SHP77 treated with DMSO at 0.1 percent for 48 hours (cell line): ENCODE measurements at regions not wholly inside any gene's neighbourhood (a gene's known extent, or its start where the extent isn't known, plus 50 kb on each side); places are given as distances from the start of the nearest gene placed in this dataset.

Experiments used
- DNase-seq: peaks from one replicate; lab custom pipeline; 2025; lab: John Stamatoyannopoulos, UW

- DNase-seq, result no peak
Measured at GRCh38 chr2:52934920-52935640, 832.5 kb upstream of the CHAC2 start.

- DNase-seq, result no peak
Measured at GRCh38 chr2:52934323-52934898, 833.2 kb upstream of the CHAC2 start.

GRCh38 chr2:52933878-52934277, 833.7 kb upstream of the CHAC2 start:
- DNase-seq, result no peak

GRCh38 chr2:52931660-52932059, 835.9 kb upstream of the CHAC2 start:
- no peak for DNase-seq

- DNase-seq, result no peak
Measured at GRCh38 chr2:52929412-52929811, 838.2 kb upstream of the CHAC2 start.

GRCh38 chr2:52919673-52920072, 847.9 kb upstream of the CHAC2 start:
- DNase-seq, result no peak

- no peak for DNase-seq
Measured at GRCh38 chr2:52918551-52918950, 849.1 kb upstream of the CHAC2 start.

- no peak for DNase-seq
Measured at GRCh38 chr2:52916981-52917380, 850.6 kb upstream of the CHAC2 start.

- DNase-seq, result no peak
Measured at GRCh38 chr2:52904355-52904891, 863.2 kb upstream of the CHAC2 start.

- no peak for DNase-seq
Measured at GRCh38 chr2:52897511-52898044, 870.0 kb upstream of the CHAC2 start.

GRCh38 chr2:52895726-52896340, 871.8 kb upstream of the CHAC2 start:
- DNase-seq, result no peak

- DNase-seq, result no peak
Measured at GRCh38 chr2:52886556-52886955, 881.0 kb upstream of the CHAC2 start.

- no peak for DNase-seq
Measured at GRCh38 chr2:52884761-52885352, 882.7 kb upstream of the CHAC2 start.

GRCh38 chr2:52882974-52883373, 884.6 kb upstream of the CHAC2 start:
- no peak for DNase-seq

- no peak for DNase-seq
Measured at GRCh38 chr2:52881606-52882005, 886.0 kb upstream of the CHAC2 start.

- no peak for DNase-seq
Measured at GRCh38 chr2:52880872-52881271, 886.7 kb upstream of the CHAC2 start.

GRCh38 chr2:52879561-52879960, 888.0 kb upstream of the CHAC2 start:
- no peak for DNase-seq

GRCh38 chr2:52877703-52878102, 889.9 kb upstream of the CHAC2 start:
- no peak for DNase-seq

- no peak for DNase-seq
Measured at GRCh38 chr2:52874466-52875106, 893.0 kb upstream of the CHAC2 start.

GRCh38 chr2:52862801-52863200, 904.8 kb upstream of the CHAC2 start:
- DNase-seq, result no peak

- DNase-seq, result no peak
Measured at GRCh38 chr2:52861596-52861995, 906.0 kb upstream of the CHAC2 start.

GRCh38 chr2:52859065-52859464, 908.5 kb upstream of the CHAC2 start:
- DNase-seq, result no peak
